Hepatocyte (in vitro differentiated cells): ENCODE measurements at regions not wholly inside any gene's neighbourhood (a gene's known extent, or its start where the extent isn't known, plus 50 kb on each side); places are given as distances from the start of the nearest gene placed in this dataset.

Source experiments
- EZH2 ChIP-seq: fragments of 200-600 bp; sonication (generic); IDR thresholded peaks from 2 replicates; pipeline ENCODE4 v1.6.1; 2016; ENCODE audit warnings: antibody characterized with exemption, mild to moderate bottlenecking, borderline replicate concordance
- EZH2phosphoT487 ChIP-seq: fragments of 200-600 bp; sonication (generic); IDR thresholded peaks from one replicate; pipeline ENCODE4 v1.6.1; 2018; ENCODE audit warnings: antibody characterized with exemption, mild to moderate bottlenecking, low read depth, moderate library complexity; ENCODE audit not compliant: unreplicated experiment, severe bottlenecking
- TF ChIP-seq, protein P1 (sequence below): fragments of 200-600 bp; sonication (generic); IDR thresholded peaks from 2 replicates; pipeline ENCODE4 v1.5.1; 2016; ENCODE audit warnings: antibody characterized with exemption, mild to moderate bottlenecking; ENCODE audit not compliant: poor library complexity

DNA sequence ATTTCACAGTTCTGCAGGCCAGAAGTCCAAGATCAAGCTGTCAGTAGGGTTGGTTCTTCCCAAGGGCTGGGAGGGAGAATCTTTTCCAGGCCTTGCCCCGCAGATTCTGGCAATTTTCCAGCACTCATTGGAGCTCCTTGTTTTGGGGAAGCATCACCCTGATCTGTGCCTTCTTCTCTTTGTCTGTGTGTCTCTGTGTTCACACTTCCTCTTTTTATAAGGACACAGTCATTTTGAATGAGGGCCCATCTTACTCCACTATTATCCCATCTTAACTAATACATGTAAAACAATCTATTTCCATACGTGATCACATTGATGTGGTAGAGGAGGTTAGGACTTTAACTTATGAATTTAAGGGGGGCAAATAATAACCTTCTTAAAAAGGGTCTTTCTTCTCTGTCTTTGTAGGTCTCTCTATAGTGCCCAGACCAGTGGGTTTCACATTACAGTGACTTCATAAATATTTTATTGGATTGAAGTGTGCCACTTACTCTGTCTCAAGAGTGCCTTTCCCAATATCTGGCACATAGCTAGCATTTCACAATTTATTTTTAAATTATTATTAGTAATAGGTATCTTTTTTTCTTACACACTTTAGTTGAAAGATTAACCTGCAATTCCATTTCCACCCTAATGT, 68.9 kb upstream of the CBLN2 start:
- TF ChIP-seq, protein P1, sequence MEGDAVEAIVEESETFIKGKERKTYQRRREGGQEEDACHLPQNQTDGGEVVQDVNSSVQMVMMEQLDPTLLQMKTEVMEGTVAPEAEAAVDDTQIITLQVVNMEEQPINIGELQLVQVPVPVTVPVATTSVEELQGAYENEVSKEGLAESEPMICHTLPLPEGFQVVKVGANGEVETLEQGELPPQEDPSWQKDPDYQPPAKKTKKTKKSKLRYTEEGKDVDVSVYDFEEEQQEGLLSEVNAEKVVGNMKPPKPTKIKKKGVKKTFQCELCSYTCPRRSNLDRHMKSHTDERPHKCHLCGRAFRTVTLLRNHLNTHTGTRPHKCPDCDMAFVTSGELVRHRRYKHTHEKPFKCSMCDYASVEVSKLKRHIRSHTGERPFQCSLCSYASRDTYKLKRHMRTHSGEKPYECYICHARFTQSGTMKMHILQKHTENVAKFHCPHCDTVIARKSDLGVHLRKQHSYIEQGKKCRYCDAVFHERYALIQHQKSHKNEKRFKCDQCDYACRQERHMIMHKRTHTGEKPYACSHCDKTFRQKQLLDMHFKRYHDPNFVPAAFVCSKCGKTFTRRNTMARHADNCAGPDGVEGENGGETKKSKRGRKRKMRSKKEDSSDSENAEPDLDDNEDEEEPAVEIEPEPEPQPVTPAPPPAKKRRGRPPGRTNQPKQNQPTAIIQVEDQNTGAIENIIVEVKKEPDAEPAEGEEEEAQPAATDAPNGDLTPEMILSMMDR, result no peak
- no peak for TF ChIP-seq EZH2
- TF ChIP-seq EZH2phosphoT487, result no peak
